Stomach (tissue), 8 donors: ENCODE measurements at regions not wholly inside any gene's neighbourhood (a gene's known extent, or its start where the extent isn't known, plus 50 kb on each side); places are given as distances from the start of the nearest gene placed in this dataset.

Experiments used
- DNase-seq, 2 donors: peaks; one replicate each; pipeline versions ENCODE4 v3.0.0 to v3.0.0-alpha.2; 2013 to 2019
- H3K27ac ChIP-seq, 5 donors: fragments of 200-600 bp in 4 of 5; sonication (generic) in 4 of 5; one replicate each; pipeline ENCODE4 v1.5.1; 2013 to 2019; ENCODE audit warnings: mild to moderate bottlenecking in 1 of 5, moderate library complexity in 1 of 5
- H3K27me3 ChIP-seq, 3 donors: fragments of 200-600 bp; sonication (generic); one replicate each; pipeline ENCODE4 v1.5.1; 2017 to 2019; ENCODE audit warnings: mixed run types in 1 of 3
- H3K36me3 ChIP-seq, 4 donors: fragments of 200-600 bp; sonication (generic); 1 replicate in 3 of 4; 2 replicates in 1 of 4; pipeline ENCODE4 v1.5.1; 2016 to 2019
- H3K4me1 ChIP-seq, 4 donors: fragments of 200-600 bp; sonication (generic); one replicate each; pipeline ENCODE4 v1.5.1; 2016 to 2019
- H3K4me3 ChIP-seq, 4 donors: fragments of 200-600 bp; sonication (generic) in 3 of 4; one replicate each; pipeline ENCODE4 v1.5.1; 2016 to 2019; ENCODE audit warnings: mild to moderate bottlenecking in 1 of 4
- H3K9me3 ChIP-seq, 4 donors: fragments of 200-600 bp; sonication (generic); one replicate each; pipeline ENCODE4 v1.5.1; 2016 to 2019
- CTCF ChIP-seq, 7 experiments: fragments of 450-650 bp in 4 of 7; fragments of 200-600 bp in 3 of 7; sonication (generic) in 3 of 7; IDR thresholded peaks; one replicate each; pipeline ENCODE4 v1.5.1; 2016 to 2019; ENCODE audit warnings: antibody characterized with exemption in 7 of 7, control low read depth in 2 of 7, mild to moderate bottlenecking in 1 of 7
- EP300 ChIP-seq: sonication (generic); formaldehyde crosslinking; IDR thresholded peaks from one replicate; pipeline ENCODE4 v1.6.1; 2017; ENCODE audit warnings: antibody characterized with exemption
- POLR2A ChIP-seq, 4 donors: fragments of 450-650 bp; IDR thresholded peaks; one replicate each; pipeline ENCODE4 v1.6.1; 2016; ENCODE audit warnings: antibody characterized with exemption in 4 of 4, control low read depth in 2 of 4, mild to moderate bottlenecking in 1 of 4, moderate library complexity in 1 of 4
- POLR2AphosphoS5 ChIP-seq, 3 donors: sonication (generic); formaldehyde crosslinking; IDR thresholded peaks; one replicate each; pipeline ENCODE4 v1.6.1; 2016; ENCODE audit warnings: antibody characterized with exemption in 3 of 3
- WGBS, 5 donors: extraction: QIAGEN DNeasy Blood & Tissue Kit in 3 of 5; methylation state at CpG; one replicate each; pipeline versions ENCODE4 v1.1.5 to v1.1.7; 2013 to 2018; 5-methylcytosine and 5-hydroxymethylcytosine counted together
- intact Hi-C: fragments of 100-400 bp; cut with DNase I; formaldehyde crosslinking; loops from one replicate; pipeline ENCODE4 v1.15.1; 2023; ENCODE audit warnings: low total_unique reads
- donor health status: healthy with polysubstance abuse.
- donor health status: Bipolar disorder and iron deficiency.
- donor health status: healthy.

DNA sequence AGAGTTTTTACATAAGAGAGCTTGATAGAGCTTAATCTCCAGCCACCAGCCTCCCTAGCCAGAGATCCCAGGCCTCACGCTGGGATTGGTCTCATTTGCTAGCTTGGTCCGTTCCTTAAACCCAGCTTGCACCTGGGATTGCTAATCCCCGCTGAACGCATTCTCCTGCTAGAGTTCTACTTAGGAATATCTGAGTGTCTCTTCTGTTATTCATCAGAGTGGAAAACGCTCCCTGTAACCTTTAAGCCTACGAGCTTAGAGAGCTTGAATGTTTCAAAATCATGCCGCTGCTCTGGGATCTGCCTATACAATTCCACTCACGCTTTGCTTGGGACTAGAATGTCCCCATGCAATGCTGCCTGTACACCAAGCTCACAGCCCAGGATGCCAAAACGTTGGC is 201.8 kb downstream of the NSG2 start:
- Histone ChIP-seq H3K9me3 (no peaks in the 10 kb centered on the region), H3K4me3 (no peak overlapping the region), H3K4me1 (no peaks in the 10 kb centered on the region), H3K36me3 (no peaks in the 10 kb centered on the region), H3K27me3 (peaks cover 0 to 3% (median 0%) of the 10 kb centered on the region in 3 donors), H3K27ac (no peak overlapping the region)
- no peak for DNase-seq
- TF ChIP-seq POLR2A (IDR thresholded peaks at IDR 0.05) = no peak
- TF ChIP-seq EP300 = no peak
- TF ChIP-seq POLR2AphosphoS5 (IDR thresholded peaks at IDR 0.05) = no peak
- TF ChIP-seq CTCF (IDR thresholded peaks at IDR 0.05) = no peak
- intact Hi-C loops = no loop called here
- WGBS, 5 donors = 74 to 84% (median 81%) methylated on average over 9 of the region's 9 CpGs

DNA sequence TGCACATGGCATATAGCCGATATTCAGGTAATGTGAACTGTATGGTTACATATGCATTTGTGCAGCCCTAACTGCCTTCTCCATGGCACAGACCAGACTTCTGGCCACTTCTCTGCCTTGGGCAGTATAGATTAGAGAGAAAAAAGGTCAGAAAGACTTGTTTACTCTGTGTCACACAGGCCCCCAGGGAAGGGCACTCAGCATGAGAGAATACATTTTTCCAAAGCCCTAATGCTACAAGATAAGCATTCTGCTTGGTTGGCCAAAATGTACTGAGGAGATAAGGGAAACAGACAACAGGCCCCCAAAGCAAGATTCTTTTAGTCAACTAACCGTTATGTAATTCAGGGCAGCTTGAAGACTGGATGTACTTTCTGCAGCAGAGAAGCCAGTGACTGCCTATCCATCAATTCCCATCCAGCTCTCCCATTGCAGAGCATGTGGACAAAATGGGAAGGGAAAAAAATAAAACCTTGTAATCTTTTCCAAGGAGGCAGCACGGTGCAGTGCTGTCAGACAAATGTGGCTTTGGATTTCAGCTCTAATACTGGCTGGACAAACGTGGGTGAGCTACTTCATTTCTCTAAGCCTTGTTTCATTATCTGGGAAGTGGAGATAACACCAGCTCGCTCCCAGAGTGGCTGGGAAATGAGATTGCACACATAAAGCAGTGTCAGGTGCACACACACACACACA is 205.9 kb downstream of the NSG2 start:
- Histone ChIP-seq H3K27me3 (peaks cover 0 to 3% (median 0%) of the 10 kb centered on the region in 3 donors), H3K27ac (no peak overlapping the region), H3K4me3 (no peak overlapping the region), H3K36me3 (no peaks in the 10 kb centered on the region), H3K9me3 (no peaks in the 10 kb centered on the region), H3K4me1 (no peaks in the 10 kb centered on the region)
- whole genome bisulfite sequencing, 5 donors = 25 to 30% (median 26%) methylated on average over 5 of the region's 5 CpGs
- TF ChIP-seq CTCF (IDR thresholded peaks at IDR 0.05) = no peak
- TF ChIP-seq POLR2AphosphoS5 (IDR thresholded peaks at IDR 0.05) = no peak
- TF ChIP-seq EP300 = no peak
- TF ChIP-seq POLR2A (IDR thresholded peaks at IDR 0.05) = no peak
- intact Hi-C loops = no loop called here
- DNase-seq = no peak

DNA sequence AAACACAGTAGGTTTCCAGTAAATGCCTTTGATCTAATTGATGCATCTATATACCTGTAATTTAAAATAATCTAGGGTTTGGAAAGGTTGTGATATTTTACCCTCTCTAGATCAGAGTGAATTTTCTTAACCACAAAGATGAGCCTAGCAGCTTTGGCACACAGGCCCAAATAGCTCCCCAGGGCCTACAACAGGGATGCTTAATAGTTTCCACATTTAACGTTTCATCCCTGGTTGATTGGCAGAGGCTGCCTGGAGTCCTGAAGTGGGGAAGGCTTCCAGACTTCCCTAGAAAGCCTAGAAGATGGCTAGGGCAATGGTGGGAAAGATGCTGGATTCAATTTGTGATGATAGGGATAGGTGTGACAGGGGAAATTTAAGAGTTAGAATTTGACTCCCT is 206.6 kb downstream of the NSG2 start:
- Histone ChIP-seq H3K27me3 (peaks cover 0 to 3% (median 0%) of the 10 kb centered on the region in 3 donors), H3K27ac (no peak overlapping the region), H3K36me3 (no peaks in the 10 kb centered on the region), H3K9me3 (no peaks in the 10 kb centered on the region), H3K4me1 (no peaks in the 10 kb centered on the region), H3K4me3 (no peak overlapping the region)
- 41 to 60% (median 52%) methylated on average over 1 of the region's 1 CpG for WGBS, 5 donors
- intact Hi-C loops = no loop called here
- no peak for DNase-seq
- TF ChIP-seq EP300 = no peak
- no peak for TF ChIP-seq POLR2AphosphoS5 (IDR thresholded peaks at IDR 0.05)
- no peak for TF ChIP-seq POLR2A (IDR thresholded peaks at IDR 0.05)
- no peak for TF ChIP-seq CTCF (IDR thresholded peaks at IDR 0.05)

DNA sequence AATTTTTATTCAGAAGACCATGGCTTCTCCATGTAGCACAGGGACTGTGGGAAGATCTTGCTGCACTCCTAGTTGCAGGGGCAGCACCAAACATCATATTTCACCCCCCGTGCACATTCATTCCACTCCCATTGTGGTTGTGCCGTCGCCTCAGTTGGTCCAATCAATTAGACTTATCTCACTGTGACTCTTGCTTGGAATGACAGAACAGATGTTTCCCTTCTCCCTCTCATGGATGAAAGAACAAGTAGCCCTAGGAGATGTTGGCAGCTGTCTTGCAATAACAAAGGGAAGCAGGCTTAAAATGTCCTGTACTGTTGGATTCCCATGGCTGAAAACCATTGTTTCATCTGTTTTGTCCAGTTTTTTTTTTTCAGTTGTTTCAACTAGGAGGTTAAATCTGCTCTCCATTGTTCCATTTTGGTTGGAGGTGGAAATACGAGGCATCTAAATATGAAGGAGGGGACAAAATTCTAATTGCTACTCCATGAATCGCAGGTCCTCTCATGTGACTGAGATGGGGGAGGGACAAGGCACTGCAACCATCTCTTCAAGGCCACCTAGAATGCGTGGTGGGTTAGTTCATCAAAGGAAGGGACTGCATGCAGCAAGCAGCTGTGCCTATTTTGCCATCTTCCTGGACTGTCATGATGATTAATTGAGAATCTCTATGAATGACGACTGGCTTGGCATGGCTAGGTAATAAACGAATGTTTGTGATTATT is 214.4 kb downstream of the NSG2 start:
- no peak for TF ChIP-seq POLR2A (IDR thresholded peaks at IDR 0.05)
- no peak for TF ChIP-seq POLR2AphosphoS5 (IDR thresholded peaks at IDR 0.05)
- 45 to 70% (median 65%) methylated on average over 8 of the region's 8 CpGs for WGBS, 5 donors
- no peaks in the 10 kb centered on the region for H3K36me3 ChIP-seq

DNA sequence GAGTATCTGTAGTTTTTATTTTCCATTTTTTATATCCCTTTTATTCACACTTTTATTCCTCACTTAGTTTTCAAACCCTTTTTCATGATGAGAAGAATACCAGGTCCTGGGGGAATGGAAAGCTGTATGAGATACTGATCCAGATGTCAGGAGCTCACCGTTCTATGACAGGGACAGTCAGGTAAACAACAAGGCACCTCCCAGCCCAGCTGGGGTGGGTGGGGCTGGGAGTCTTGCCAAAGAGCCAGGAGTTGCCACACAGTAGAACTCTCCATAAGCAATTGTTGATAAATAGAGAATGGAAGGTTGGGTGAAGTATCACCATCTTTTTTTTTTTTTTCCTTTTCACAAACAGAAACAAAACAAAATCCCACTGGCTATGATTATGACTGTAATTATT is 225.8 kb downstream of the NSG2 start:
- TF ChIP-seq POLR2AphosphoS5 (IDR thresholded peaks at IDR 0.05) = no peak
- no peak for TF ChIP-seq POLR2A (IDR thresholded peaks at IDR 0.05)
- TF ChIP-seq EP300 = no peak
- no peak for TF ChIP-seq CTCF (IDR thresholded peaks at IDR 0.05)

More for the DNA sequence above, 214.4 kb downstream of the NSG2 start:
- Histone ChIP-seq H3K27ac (no peak overlapping the region), H3K4me1 (no peaks in the 10 kb centered on the region), H3K9me3 (no peaks in the 10 kb centered on the region), H3K4me3 (no peak overlapping the region), H3K27me3 (no peaks in the 10 kb centered on the region)
- intact Hi-C loops = no loop called here
- no peak for DNase-seq

More for the DNA sequence above, 225.8 kb downstream of the NSG2 start:
- Histone ChIP-seq H3K36me3 (no peaks in the 10 kb centered on the region), H3K4me1 (no peaks in the 10 kb centered on the region), H3K4me3 (no peak overlapping the region), H3K9me3 (peaks cover 0 to 20% (median 4%) of the 10 kb centered on the region in 4 donors), H3K27ac (no peak overlapping the region), H3K27me3 (no peaks in the 10 kb centered on the region)
- intact Hi-C loops = no loop called here
- 17 to 33% (median 28%) methylated on average over 1 of the region's 1 CpG for WGBS, 5 donors
- no peak for DNase-seq
